OCI-LY7 (cell line): ENCODE measurements at regions not wholly inside any gene's neighbourhood (a gene's known extent, or its start where the extent isn't known, plus 50 kb on each side); places are given as distances from the start of the nearest gene placed in this dataset.

ENCODE experiments used
- BruUV-seq: library from RNA; stranded (reverse); fragments of 400-500 nt; replicated peaks from 2 replicates; lab custom pipeline; 2021; lab: Mats Ljungman, UMichigan
- CTCF ChIA-PET: fragments of 300-600 bp; sonication (Branson Sonifier 250); formaldehyde crosslinking; loops from one replicate; lab custom pipeline; 2022; ENCODE audit warnings: antibody characterized with exemption; ENCODE audit not compliant: unreplicated experiment; lab: Charles Lee
- POLR2A ChIA-PET: fragments of 300-600 bp; sonication (Branson Sonifier 250); formaldehyde crosslinking; loops from one replicate; lab custom pipeline; 2022; ENCODE audit warnings: antibody characterized with exemption; lab: Charles Lee
- DNase-seq: peaks from one replicate; pipeline ENCODE4 v3.0.0-alpha.2; 2015; ENCODE audit warnings: low spot score
- H2AFZ ChIP-seq: fragments of 200-600 bp; sonication (generic), shearing (Covaris generic); 2 replicates; pipeline ENCODE4 v1.6.1; 2014; ENCODE audit warnings: mild to moderate bottlenecking, antibody characterized with exemption, low read length, moderate library complexity
- H3K27ac ChIP-seq: fragments of 200-600 bp; sonication (generic); 2 replicates; pipeline ENCODE4 v1.5.1; 2014; ENCODE audit warnings: mixed run types, low read depth, mild to moderate bottlenecking, moderate library complexity, low read length, inconsistent platforms; ENCODE audit not compliant: poor library complexity, severe bottlenecking
- H3K36me3 ChIP-seq: fragments of 200-600 bp; sonication (generic); 2 replicates; pipeline ENCODE4 v1.6.1; 2014; ENCODE audit warnings: mild to moderate bottlenecking, antibody characterized with exemption, low read length, moderate library complexity, mixed read lengths; ENCODE audit not compliant: insufficient read depth
- H3K4me1 ChIP-seq: fragments of 200-600 bp; sonication (generic); 2 replicates; pipeline ENCODE4 v1.5.1; 2014; ENCODE audit warnings: mild to moderate bottlenecking, low read length; ENCODE audit not compliant: insufficient read depth, poor library complexity, severe bottlenecking
- H3K4me2 ChIP-seq: fragments of 200-600 bp; sonication (generic); 2 replicates; pipeline ENCODE4 v1.6.1; 2014; ENCODE audit warnings: mild to moderate bottlenecking, low read length
- H3K4me3 ChIP-seq: fragments of 200-600 bp; sonication (generic); 2 replicates; pipeline ENCODE4 v1.5.1; 2014; ENCODE audit warnings: mild to moderate bottlenecking, low read depth, low read length; ENCODE audit not compliant: poor library complexity, severe bottlenecking
- H3K79me2 ChIP-seq: fragments of 200-600 bp; sonication (generic); 2 replicates; pipeline ENCODE4 v1.6.1; 2016; ENCODE audit warnings: low read depth, mild to moderate bottlenecking, low read length, moderate library complexity, mixed read lengths; ENCODE audit not compliant: insufficient read depth
- H3K9me2 ChIP-seq: fragments of 200-600 bp; sonication (generic); 2 replicates; pipeline ENCODE4 v1.6.1; 2016; ENCODE audit warnings: mild to moderate bottlenecking, low read length, mixed read lengths; ENCODE audit not compliant: insufficient read depth
- H3K9me3 ChIP-seq: fragments of 200-600 bp; sonication (generic); 2 replicates; pipeline ENCODE4 v1.6.1; 2014; ENCODE audit warnings: mild to moderate bottlenecking, mixed run types, low read length, mixed read lengths
- H4K20me1 ChIP-seq: fragments of 200-600 bp; sonication (generic); 2 replicates; pipeline ENCODE4 v1.6.1; 2014; ENCODE audit warnings: mild to moderate bottlenecking, antibody characterized with exemption, low read length, moderate library complexity, mixed read lengths; ENCODE audit not compliant: insufficient read depth
- CTCF ChIP-seq: fragments of 200-600 bp; sonication (generic); conservative IDR thresholded peaks from 2 replicates; pipeline ENCODE4 v1.5.1; 2014; ENCODE audit warnings: mild to moderate bottlenecking, antibody characterized with exemption, low read length, moderate library complexity, mixed read lengths
- EZH2phosphoT487 ChIP-seq: fragments of 200-600 bp; sonication (generic); IDR thresholded peaks from 2 replicates; pipeline ENCODE4 v1.6.1; 2018; ENCODE audit warnings: low read depth, borderline replicate concordance, mild to moderate bottlenecking, mixed run types, antibody characterized with exemption, low read length, moderate library complexity, mixed read lengths
- intact Hi-C: fragments of 100-400 bp; cut with micrococcal nuclease; formaldehyde crosslinking; loops from one replicate; pipeline ENCODE4 v1.10.0; 2022; ENCODE audit not compliant: unreplicated experiment

- Histone ChIP-seq H3K4me2 (no peak overlapping the region), H3K79me2 (no peaks in the 10 kb centered on the region), H3K9me3 (peaks cover 6% of the 10 kb centered on the region; the same call in 1 of the 2 replicates), H3K9me2 (no peaks in the 10 kb centered on the region), H4K20me1 (no peaks in the 10 kb centered on the region), H3K4me3 (no peak overlapping the region), H3K4me1 (peaks cover 8% of the 10 kb centered on the region), H3K27ac (no peak overlapping the region), H2AFZ (no peak overlapping the region), H3K36me3 (no peaks in the 10 kb centered on the region)
- DNase-seq = no peak
- ChIA-PET CTCF (no interaction called here), POLR2A (interaction anchor here (0.9 to 1.9 kb wide), 4 partner anchors 11 to 1861 kb away, joined by 3 to 5 read pairs (median 4); no protein-coding TSS in a partner anchor)
- intact Hi-C loops = no loop called here
- BruUV-seq = no TSS peak
- no peak for TF ChIP-seq EZH2phosphoT487
- no peak for TF ChIP-seq CTCF
Observed at GRCh38 chr14:53213761-53214160, 60.6 kb upstream of the DDHD1 start.

GRCh38 chr14:53209370-53209769, 56.2 kb upstream of the DDHD1 start:
- no TSS peak for BruUV-seq
- no peak overlapping the region for H2AFZ ChIP-seq
- no peaks in the 10 kb centered on the region for H3K9me2 ChIP-seq
- H3K27ac ChIP-seq = no peak overlapping the region
- POLR2A ChIA-PET = interaction anchor here (0.6 to 0.7 kb wide), 2 partner anchors 122 to 481 kb away, joined by 3 to 5 read pairs; no protein-coding TSS in a partner anchor
- no peaks in the 10 kb centered on the region for H3K79me2 ChIP-seq
- no peaks in the 10 kb centered on the region for H4K20me1 ChIP-seq
- H3K4me2 ChIP-seq = no peak overlapping the region
- no peaks in the 10 kb centered on the region for H3K9me3 ChIP-seq
- CTCF ChIA-PET = no interaction called here
- no peaks in the 10 kb centered on the region for H3K36me3 ChIP-seq
- intact Hi-C loops = no loop called here
- no peak for DNase-seq
- TF ChIP-seq EZH2phosphoT487 (no peak), CTCF (no peak)
- no peaks in the 10 kb centered on the region for H3K4me1 ChIP-seq
- H3K4me3 ChIP-seq = no peak overlapping the region
